ENCODE measurements at regions not wholly inside any gene's neighbourhood (a gene's known extent, or its start where the extent isn't known, plus 50 kb on each side); places are given as distances from the start of the nearest gene placed in this dataset.
A peak's percentile ranks its signal among the peaks of the same experiment; 100 is the strongest.

- in situ Hi-C loops (cut with MboI; ENCODE audit: low sequenced_read_pairs, unreplicated experiment): loop anchor here (25.0 kb wide), 1 partner anchor 749 kb away; no protein-coding TSS in a partner anchor
- TF ChIP-seq CTCF (IDR thresholded peaks at IDR 0.05; ENCODE audit: borderline replicate concordance, control extremely low read depth, extremely low read depth, insufficient read depth, missing control alignments): no peak
- DNase-seq (ENCODE audit: low spot score): no peak
These were observed 582.2 kb upstream of the CADM1 start for GRCh38 chr11:116086426-116086825.

GRCh38 chr11:116085031-116085635 is 580.9 kb upstream of the CADM1 start:
- no peak for TF ChIP-seq CTCF (IDR thresholded peaks at IDR 0.05; ENCODE audit: borderline replicate concordance, control extremely low read depth, extremely low read depth, insufficient read depth, missing control alignments)
- in situ Hi-C loops (cut with MboI; ENCODE audit: low sequenced_read_pairs, unreplicated experiment): loop anchor here (25.0 kb wide), 1 partner anchor 748 kb away; no protein-coding TSS in a partner anchor
- no peak for DNase-seq (ENCODE audit: low spot score)

- DNase-seq (ENCODE audit: low spot score): no peak
- in situ Hi-C loops (cut with MboI; ENCODE audit: low sequenced_read_pairs, unreplicated experiment): loop anchor here (25.0 kb wide), 1 partner anchor 747 kb away; no protein-coding TSS in a partner anchor
- no peak for TF ChIP-seq CTCF (IDR thresholded peaks at IDR 0.05; ENCODE audit: borderline replicate concordance, control extremely low read depth, extremely low read depth, insufficient read depth, missing control alignments)
These were observed 580.3 kb upstream of the CADM1 start for GRCh38 chr11:116084511-116084910.

GRCh38 chr11:116082256-116082655 is 578.0 kb upstream of the CADM1 start:
- in situ Hi-C loops (cut with MboI; ENCODE audit: low sequenced_read_pairs, unreplicated experiment): loop anchor here (25.0 kb wide), 1 partner anchor 745 kb away; no protein-coding TSS in a partner anchor
- no peak for DNase-seq (ENCODE audit: low spot score)

GRCh38 chr11:116079580-116079979 is 575.4 kb upstream of the CADM1 start:
- DNase-seq (ENCODE audit: low spot score): no peak
- TF ChIP-seq CTCF (IDR thresholded peaks at IDR 0.05; ENCODE audit: borderline replicate concordance, control extremely low read depth, extremely low read depth, insufficient read depth, missing control alignments): no peak
- in situ Hi-C loops (cut with MboI; ENCODE audit: low sequenced_read_pairs, unreplicated experiment): loop anchor here (25.0 kb wide), 1 partner anchor 742 kb away; no protein-coding TSS in a partner anchor

More at GRCh38 chr11:116082256-116082655, 578.0 kb upstream of the CADM1 start:
- no peak for TF ChIP-seq CTCF (IDR thresholded peaks at IDR 0.05; ENCODE audit: borderline replicate concordance, control extremely low read depth, extremely low read depth, insufficient read depth, missing control alignments)

- DNase-seq (ENCODE audit: low spot score): peak; percentile 43
- in situ Hi-C loops (cut with MboI; ENCODE audit: low sequenced_read_pairs, unreplicated experiment): loop anchor here (25.0 kb wide), 1 partner anchor 741 kb away; no protein-coding TSS in a partner anchor
- TF ChIP-seq CTCF (IDR thresholded peaks at IDR 0.05; ENCODE audit: borderline replicate concordance, control extremely low read depth, extremely low read depth, insufficient read depth, missing control alignments): peak; percentile 68
These were observed 573.9 kb upstream of the CADM1 start for GRCh38 chr11:116078101-116078591.

Data from GM13976 (cell line).